ENCODE measurements at regions not wholly inside any gene's neighbourhood (a gene's known extent, or its start where the extent isn't known, plus 50 kb on each side); places are given as distances from the start of the nearest gene placed in this dataset.
A peak's percentile ranks its signal among the peaks of the same experiment; 100 is the strongest.

GRCh38 chr4:174133551-174133950, 149.9 kb downstream of the FBXO8 start:
- intact Hi-C loops (cut with DNase I) = no loop called here
- ATAC-seq (ENCODE audit: poor library complexity) = no peak
- DNase-seq = no peak

GRCh38 chr4:174131901-174132300, 151.6 kb downstream of the FBXO8 start:
- intact Hi-C loops (cut with DNase I) = no loop called here
- no peak for ATAC-seq (ENCODE audit: poor library complexity)
- no peak for DNase-seq

- peak; percentile 75 for ATAC-seq (ENCODE audit: poor library complexity)
- intact Hi-C loops (cut with DNase I) = loop anchor here (10.0 kb wide), 1 partner anchor 618 kb away; no protein-coding TSS in a partner anchor
Measured at GRCh38 chr4:174122705-174123104, 160.8 kb downstream of the FBXO8 start.

GRCh38 chr4:174120446-174121295, 162.8 kb downstream of the FBXO8 start:
- intact Hi-C loops (cut with DNase I) = loop anchor here (10.0 kb wide), 1 partner anchor 616 kb away; no protein-coding TSS in a partner anchor
- DNase-seq = peak; percentile 76
- ATAC-seq (ENCODE audit: poor library complexity) = peak; percentile 86

More at GRCh38 chr4:174122705-174123104, 160.8 kb downstream of the FBXO8 start:
- no peak for DNase-seq

GRCh38 chr4:174119830-174120229, 163.6 kb downstream of the FBXO8 start:
- intact Hi-C loops (cut with DNase I) = loop anchor here (10.0 kb wide), 1 partner anchor 615 kb away; no protein-coding TSS in a partner anchor
- DNase-seq = no peak
- ATAC-seq (ENCODE audit: poor library complexity) = peak; percentile 31

- ATAC-seq (ENCODE audit: poor library complexity) = no peak
- intact Hi-C loops (cut with DNase I) = no loop called here
- DNase-seq = no peak
Measured at GRCh38 chr4:174119051-174119450, 164.4 kb downstream of the FBXO8 start.

- DNase-seq (no peak), ATAC-seq (ENCODE audit: poor library complexity) (no peak)
- intact Hi-C loops (cut with DNase I) = no loop called here
Measured at GRCh38 chr4:174118171-174118570, 165.3 kb downstream of the FBXO8 start.

- intact Hi-C loops (cut with DNase I) = no loop called here
- ATAC-seq (ENCODE audit: poor library complexity) (no peak), DNase-seq (no peak)
Measured at GRCh38 chr4:174117445-174117844, 166.0 kb downstream of the FBXO8 start.

GRCh38 chr4:174116021-174116420, 167.4 kb downstream of the FBXO8 start:
- ATAC-seq (ENCODE audit: poor library complexity) (no peak), DNase-seq (no peak)
- intact Hi-C loops (cut with DNase I) = no loop called here

- intact Hi-C loops (cut with DNase I) = no loop called here
- ATAC-seq (ENCODE audit: poor library complexity) = no peak
- no peak for DNase-seq
Measured at GRCh38 chr4:174111422-174111821, 172.0 kb downstream of the FBXO8 start.

- intact Hi-C loops (cut with DNase I) = no loop called here
Measured at GRCh38 chr4:174110180-174110579, 173.3 kb downstream of the FBXO8 start.

GRCh38 chr4:174107746-174108354, 175.6 kb downstream of the FBXO8 start:
- ATAC-seq (ENCODE audit: poor library complexity) (no peak), DNase-seq (no peak)
- intact Hi-C loops (cut with DNase I) = no loop called here

More at GRCh38 chr4:174110180-174110579, 173.3 kb downstream of the FBXO8 start:
- DNase-seq (no peak), ATAC-seq (ENCODE audit: poor library complexity) (no peak)

GRCh38 chr4:174105202-174105601, 178.3 kb downstream of the FBXO8 start:
- intact Hi-C loops (cut with DNase I) = no loop called here
- ATAC-seq (ENCODE audit: poor library complexity) (no peak), DNase-seq (no peak)

- DNase-seq (no peak), ATAC-seq (ENCODE audit: poor library complexity) (no peak)
- intact Hi-C loops (cut with DNase I) = no loop called here
Measured at GRCh38 chr4:174100910-174101309, 182.6 kb downstream of the FBXO8 start.

GRCh38 chr4:174099712-174100111, 183.8 kb downstream of the FBXO8 start:
- ATAC-seq (ENCODE audit: poor library complexity) (no peak), DNase-seq (no peak)
- intact Hi-C loops (cut with DNase I) = no loop called here

GRCh38 chr4:174096999-174097398, 186.5 kb downstream of the FBXO8 start:
- no peak for DNase-seq
- intact Hi-C loops (cut with DNase I) = no loop called here
- ATAC-seq (ENCODE audit: poor library complexity) = no peak

- intact Hi-C loops (cut with DNase I) = no loop called here
- no peak for DNase-seq
- ATAC-seq (ENCODE audit: poor library complexity) = no peak
Measured at GRCh38 chr4:174096456-174096855, 187.0 kb downstream of the FBXO8 start.

GRCh38 chr4:174091130-174091529, 192.3 kb downstream of the FBXO8 start:
- ATAC-seq (ENCODE audit: poor library complexity) = no peak
- DNase-seq = no peak
- intact Hi-C loops (cut with DNase I) = no loop called here

- intact Hi-C loops (cut with DNase I) = no loop called here
- no peak for ATAC-seq (ENCODE audit: poor library complexity)
- no peak for DNase-seq
Measured at GRCh38 chr4:174089711-174090110, 193.8 kb downstream of the FBXO8 start.

- DNase-seq (no peak), ATAC-seq (ENCODE audit: poor library complexity) (no peak)
- intact Hi-C loops (cut with DNase I) = no loop called here
Measured at GRCh38 chr4:174088795-174089194, 194.7 kb downstream of the FBXO8 start.
